GM19023 (cell line): ENCODE measurements at regions not wholly inside any gene's neighbourhood (a gene's known extent, or its start where the extent isn't known, plus 50 kb on each side); places are given as distances from the start of the nearest gene placed in this dataset.
"Not testable (repeated sequence)": the region's sequence is repeated elsewhere in the genome, so short reads cannot be mapped to it uniquely, and the experiment has no call there.

Experiments used
- ATAC-seq: cut with Tn5 transposase; IDR thresholded peaks from one replicate; pipeline ENCODE4 v1.9.1; 2021; ENCODE audit warnings: mild to moderate bottlenecking, moderate library complexity; ENCODE audit not compliant: unreplicated experiment

GRCh38 chr13:48583859-48584311 is 51.0 kb upstream of the RCBTB2 start:
- ATAC-seq: no peak

DNA sequence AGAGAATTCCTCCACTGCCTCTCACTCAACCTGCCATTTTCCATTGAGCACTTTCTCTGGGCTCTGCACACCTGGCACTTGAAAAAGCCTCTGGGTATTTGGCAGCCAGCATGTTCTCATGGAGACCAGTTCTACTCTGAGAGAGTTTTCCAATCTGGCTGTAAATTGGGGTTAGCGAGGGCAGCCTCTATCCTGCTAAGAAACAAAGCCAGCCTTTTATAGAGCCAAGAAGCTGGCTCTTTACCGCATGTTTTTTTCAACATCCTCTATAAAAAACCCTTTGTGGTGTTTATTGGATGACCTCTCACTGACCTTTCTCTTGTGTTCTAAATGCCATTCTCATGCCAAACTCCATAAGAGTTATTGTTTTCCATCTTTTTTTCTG is 52.6 kb upstream of the RCBTB2 start:
- no peak for ATAC-seq

- ATAC-seq: no peak
Observed at GRCh38 chr13:48586591-48587103, 53.8 kb upstream of the RCBTB2 start.

DNA sequence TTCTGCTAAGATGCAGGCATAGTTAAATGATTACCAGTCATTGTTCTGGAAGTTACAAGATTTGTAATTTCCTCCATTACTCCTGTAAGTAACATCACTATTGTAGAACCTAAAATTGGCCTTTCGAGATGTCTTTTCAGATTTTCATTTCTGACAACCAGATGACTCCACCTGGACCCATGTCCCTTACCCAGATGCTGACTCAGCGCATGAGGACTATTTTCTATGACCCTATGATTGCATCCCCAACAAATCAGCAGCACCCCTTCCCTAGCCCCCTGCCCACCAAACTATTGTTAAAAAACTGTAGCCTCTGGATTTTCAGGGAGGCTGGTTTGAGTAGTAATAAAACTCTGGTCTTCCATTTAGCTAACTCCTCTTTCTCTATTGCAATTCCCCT is 55.2 kb upstream of the RCBTB2 start:
- no peak for ATAC-seq

GRCh38 chr13:48590141-48590901 is 57.4 kb upstream of the RCBTB2 start:
- no peak for ATAC-seq

- ATAC-seq: not testable (repeated sequence)
Observed at GRCh38 chr13:48591124-48591872, 58.4 kb upstream of the RCBTB2 start.

DNA sequence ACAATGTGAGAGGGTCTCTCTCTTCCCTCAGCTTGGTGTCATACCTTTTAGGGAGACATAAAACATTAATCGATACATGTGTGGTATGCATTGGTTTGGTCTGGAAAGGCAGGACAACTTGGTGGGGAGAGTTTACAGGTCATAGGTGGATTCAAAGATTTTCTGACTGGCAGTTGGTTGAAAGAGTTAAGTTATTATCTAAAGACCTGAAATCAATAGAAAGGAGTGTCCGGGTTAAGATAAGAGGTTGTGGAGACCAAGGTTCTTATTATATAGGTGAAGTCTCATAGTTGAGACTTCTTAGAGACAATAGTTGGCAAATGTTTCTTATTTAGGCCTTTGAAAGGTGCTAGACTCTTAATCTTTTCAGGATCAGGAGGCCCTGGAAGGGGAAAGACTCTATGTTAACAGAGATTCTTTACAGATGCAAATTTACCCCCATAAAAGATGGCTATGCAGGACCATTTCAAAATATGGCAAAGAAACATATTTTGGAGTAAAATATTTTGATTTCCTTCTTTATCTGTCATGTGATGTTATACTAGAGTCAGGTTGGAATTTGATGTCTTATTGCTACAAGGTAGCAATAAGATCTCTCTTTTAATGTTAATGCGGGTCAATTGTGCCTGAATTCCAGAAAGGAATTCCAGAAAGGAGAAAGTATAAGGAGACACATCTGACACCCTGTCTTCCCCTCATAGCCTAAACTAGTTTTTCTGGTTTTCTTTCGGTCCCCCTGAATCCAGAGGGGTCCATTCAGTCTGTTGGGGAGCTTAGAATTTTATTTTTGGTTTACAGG is 59.2 kb upstream of the RCBTB2 start:
- ATAC-seq: no peak

- ATAC-seq: no peak
Observed at GRCh38 chr13:48592688-48593049, 59.8 kb upstream of the RCBTB2 start.

GRCh38 chr13:48593536-48593935 is 60.2 kb upstream of the CYSLTR2 start:
- no peak for ATAC-seq

- ATAC-seq: peak; percentile 52
Observed at GRCh38 chr13:48594096-48594815, 59.5 kb upstream of the CYSLTR2 start.

DNA sequence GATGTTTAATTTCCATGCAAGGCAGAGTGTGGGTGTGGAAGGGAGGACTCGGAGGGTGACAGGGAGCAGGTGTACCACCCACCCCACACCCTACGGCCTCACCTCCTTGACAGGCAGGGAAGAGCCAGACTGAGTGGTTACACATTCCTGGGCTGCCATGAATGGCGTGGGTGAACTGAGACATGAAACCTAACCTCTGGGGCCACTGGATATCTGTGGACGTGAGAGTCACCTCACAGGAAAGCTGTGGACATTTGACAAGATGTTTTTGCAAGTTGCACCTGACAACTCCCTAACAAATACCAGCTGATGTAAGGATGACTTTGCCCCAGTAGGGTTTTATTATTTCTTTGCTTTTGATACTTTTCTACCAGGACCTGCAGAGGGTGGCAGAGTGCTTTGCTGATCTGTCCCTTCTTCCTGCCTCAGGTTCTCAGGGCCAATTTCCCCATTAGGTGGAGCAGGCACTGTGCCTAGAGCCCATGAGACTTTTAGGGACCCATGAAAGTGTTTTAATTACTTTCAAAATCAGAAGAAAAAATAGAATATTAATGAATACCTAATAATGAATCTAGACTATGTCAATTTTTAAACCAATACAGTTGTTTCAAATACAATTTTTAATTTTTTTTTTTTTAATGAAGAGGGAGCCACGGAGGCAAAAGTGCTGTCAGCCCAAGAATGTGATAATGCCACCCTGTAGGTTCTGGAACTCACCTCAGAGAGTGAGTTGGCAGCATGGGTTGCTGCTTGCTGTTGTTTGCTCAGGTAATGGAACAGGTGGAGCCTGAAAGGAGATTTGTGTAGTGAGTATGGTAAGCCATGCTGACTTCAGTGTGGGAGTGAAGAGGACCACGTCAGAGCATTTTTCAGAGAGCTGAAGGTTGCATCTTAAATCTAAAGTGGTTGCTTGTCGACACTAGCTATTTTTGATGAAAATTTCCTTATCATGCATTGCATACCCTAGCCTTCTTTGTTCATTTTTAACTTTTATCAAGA is 58.0 kb upstream of the CYSLTR2 start:
- ATAC-seq: peak; percentile 45

DNA sequence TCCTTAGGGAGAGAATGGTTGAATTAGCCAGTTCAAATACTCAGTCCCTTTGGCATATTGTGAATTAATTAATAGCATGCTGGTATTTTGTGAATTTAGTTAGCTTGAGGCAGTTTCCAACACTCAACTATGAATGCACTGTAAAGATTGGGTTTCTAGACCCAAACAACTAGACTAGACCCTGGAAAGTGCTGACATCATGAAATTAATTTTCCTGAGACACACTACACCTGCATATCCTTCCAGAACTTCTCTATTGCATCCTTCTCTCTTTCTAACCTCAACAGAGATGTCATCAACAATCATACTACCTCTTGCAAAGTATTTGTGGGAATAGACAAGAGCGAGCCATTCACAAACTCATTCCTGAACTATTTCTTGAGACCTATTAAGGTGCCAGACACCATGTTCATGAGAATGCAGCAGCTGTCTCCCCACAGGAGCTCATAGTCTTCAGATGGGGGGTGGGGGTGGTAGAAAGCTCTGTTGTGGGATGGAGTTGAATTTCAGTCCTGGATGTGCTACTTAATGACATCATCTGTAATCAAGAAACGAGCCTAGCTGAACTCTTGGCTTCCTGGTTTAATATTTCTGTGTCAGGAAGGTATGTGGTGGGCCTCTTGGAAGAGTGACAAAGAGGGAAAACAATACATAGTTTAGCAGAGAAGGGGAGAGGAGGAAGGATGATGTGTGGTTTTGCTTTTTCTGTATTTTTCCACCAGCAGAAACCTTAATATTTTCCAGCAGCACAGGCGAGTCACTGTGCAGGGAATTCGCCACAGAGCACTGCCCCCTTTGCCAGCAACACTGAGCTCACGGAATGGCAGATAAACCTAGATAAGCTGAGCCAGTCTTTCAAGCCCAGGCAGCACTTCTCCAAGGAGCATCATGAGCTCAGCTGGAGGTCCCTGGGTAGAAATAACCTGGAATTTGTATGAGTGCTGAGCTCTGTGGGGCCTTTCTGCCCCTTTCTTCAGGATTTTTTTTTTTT is 53.1 kb upstream of the CYSLTR2 start:
- no peak for ATAC-seq

DNA sequence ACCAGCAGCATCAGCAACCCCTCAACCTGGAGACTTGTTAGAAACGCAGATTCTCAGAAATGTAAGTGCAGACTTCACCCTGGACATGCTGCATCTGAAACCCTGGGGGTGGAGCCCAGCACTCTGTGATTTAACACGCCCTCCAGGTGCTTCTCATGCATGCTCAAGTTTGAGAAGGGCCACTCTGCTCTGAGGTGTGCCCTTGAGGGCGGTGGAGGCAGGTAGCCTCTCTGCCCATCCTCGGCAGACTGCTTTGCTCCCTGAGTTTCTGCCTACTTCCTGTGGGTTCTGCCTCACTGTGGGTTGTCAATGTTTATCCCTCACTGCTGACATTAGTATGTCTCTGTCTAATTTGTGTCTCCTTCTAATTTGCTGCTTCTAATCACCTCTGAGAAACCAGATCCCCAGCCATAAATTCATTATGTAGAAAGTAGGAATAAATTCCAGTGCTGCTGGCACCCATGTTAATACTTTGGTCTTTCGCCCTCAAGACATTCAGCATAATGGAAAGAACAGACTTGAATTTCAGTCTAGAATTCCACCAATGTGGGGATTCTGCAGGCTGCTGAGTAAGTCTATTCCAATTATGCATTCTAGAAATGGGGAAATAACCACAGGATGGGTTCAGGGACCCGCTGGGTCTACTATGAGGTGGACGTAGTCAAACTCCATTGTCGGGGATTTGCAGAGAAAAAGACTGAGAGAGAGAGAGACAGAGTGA is 51.3 kb upstream of the CYSLTR2 start:
- no peak for ATAC-seq

DNA sequence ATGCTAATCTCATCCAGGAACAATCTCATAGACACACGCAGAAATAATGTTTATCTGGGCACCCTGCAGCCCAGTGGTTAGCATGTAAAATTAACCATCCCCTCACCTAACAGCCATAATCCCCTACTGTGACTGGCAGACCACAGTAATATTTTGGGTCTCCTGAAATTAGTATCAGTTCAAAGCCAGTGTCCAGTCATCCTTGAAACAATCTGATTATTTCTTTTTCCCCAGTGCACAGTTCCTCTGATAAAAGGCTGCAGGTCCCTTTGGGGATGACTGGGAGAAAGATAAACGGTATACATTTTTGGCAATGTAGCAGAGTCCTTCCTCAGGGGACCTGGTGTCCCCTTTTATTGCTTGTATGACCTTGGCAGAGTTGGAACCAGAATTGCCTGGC is 50.4 kb upstream of the CYSLTR2 start:
- ATAC-seq: no peak
